ENCODE measurements at regions not wholly inside any gene's neighbourhood (a gene's known extent, or its start where the extent isn't known, plus 50 kb on each side); places are given as distances from the start of the nearest gene placed in this dataset.

- ChIA-PET POLR2A (no interaction called here), CTCF (no interaction called here)
- no peak for DNase-seq (ENCODE audit: extremely low spot score)
- TF ChIP-seq TARDBP (IDR thresholded peaks at IDR 0.05) = no peak
- TF ChIP-seq ELF4 (IDR thresholded peaks at IDR 0.05) = no peak
These were observed 644.8 kb downstream of the HACE1 start for GRCh38 chr6:104214901-104215300.

- POLR2A ChIA-PET = no interaction called here
- CTCF ChIA-PET = no interaction called here
- DNase-seq (ENCODE audit: extremely low spot score) = no peak
- TF ChIP-seq L3MBTL2 (conservative IDR thresholded peaks at IDR 0.05) (no peak), SP1 (IDR thresholded peaks at IDR 0.05) (no peak), FOXK2 (IDR thresholded peaks at IDR 0.05) (no peak), PKNOX1 (IDR thresholded peaks at IDR 0.05) (no peak; the same call in 1 of the 2 replicates), CTBP1 (IDR thresholded peaks at IDR 0.05; ENCODE audit: borderline replicate concordance) (no peak), LEF1 (IDR thresholded peaks at IDR 0.05; ENCODE audit: borderline replicate concordance) (no peak), ARNT (IDR thresholded peaks at IDR 0.05) (no peak), HDGF (IDR thresholded peaks at IDR 0.05; ENCODE audit: borderline replicate concordance) (no peak), NFRKB (IDR thresholded peaks at IDR 0.05) (no peak), BHLHE40 (IDR thresholded peaks at IDR 0.05; ENCODE audit: borderline replicate concordance) (no peak), TARDBP (IDR thresholded peaks at IDR 0.05) (no peak), FOXA1 (IDR thresholded peaks at IDR 0.05) (no peak), SUZ12 (IDR thresholded peaks at IDR 0.05) (no peak)
These were observed 646.6 kb downstream of the HACE1 start for GRCh38 chr6:104212977-104213668.

- ChIA-PET POLR2A (no interaction called here), CTCF (no interaction called here)
- no peak for DNase-seq (ENCODE audit: extremely low spot score)
- TF ChIP-seq HDGF (IDR thresholded peaks at IDR 0.05; ENCODE audit: borderline replicate concordance) = no peak
- TF ChIP-seq LEF1 (IDR thresholded peaks at IDR 0.05; ENCODE audit: borderline replicate concordance) = no peak
- TF ChIP-seq CTBP1 (IDR thresholded peaks at IDR 0.05; ENCODE audit: borderline replicate concordance) = no peak
- no peak for TF ChIP-seq FOXA1 (IDR thresholded peaks at IDR 0.05)
- no peak for TF ChIP-seq FOXK2 (IDR thresholded peaks at IDR 0.05)
- no peak for TF ChIP-seq BHLHE40 (IDR thresholded peaks at IDR 0.05; ENCODE audit: borderline replicate concordance)
- no peak for TF ChIP-seq TARDBP (IDR thresholded peaks at IDR 0.05)
- no peak for TF ChIP-seq PKNOX1 (IDR thresholded peaks at IDR 0.05)
- TF ChIP-seq ZNF384 (IDR thresholded peaks at IDR 0.05) = no peak
- TF ChIP-seq SP1 (IDR thresholded peaks at IDR 0.05) = no peak
- no peak for TF ChIP-seq SUZ12 (IDR thresholded peaks at IDR 0.05)
- no peak for TF ChIP-seq ELF4 (IDR thresholded peaks at IDR 0.05)
- no peak for TF ChIP-seq NFRKB (IDR thresholded peaks at IDR 0.05)
- no peak for TF ChIP-seq FOXM1 (IDR thresholded peaks at IDR 0.05; ENCODE audit: borderline replicate concordance)
- no peak for TF ChIP-seq ARNT (IDR thresholded peaks at IDR 0.05)
- TF ChIP-seq L3MBTL2 (conservative IDR thresholded peaks at IDR 0.05) = no peak
These were observed 652.1 kb downstream of the HACE1 start for GRCh38 chr6:104207635-104208034.

- no peak for DNase-seq (ENCODE audit: extremely low spot score)
- POLR2A ChIA-PET = no interaction called here
- CTCF ChIA-PET = no interaction called here
- TF ChIP-seq SUZ12 (IDR thresholded peaks at IDR 0.05) (no peak), LEF1 (IDR thresholded peaks at IDR 0.05; ENCODE audit: borderline replicate concordance) (no peak), TARDBP (IDR thresholded peaks at IDR 0.05) (no peak), ELF4 (IDR thresholded peaks at IDR 0.05) (no peak), NFRKB (IDR thresholded peaks at IDR 0.05) (no peak), SP1 (IDR thresholded peaks at IDR 0.05) (no peak), BHLHE40 (IDR thresholded peaks at IDR 0.05; ENCODE audit: borderline replicate concordance) (no peak)
These were observed 658.2 kb downstream of the HACE1 start for GRCh38 chr6:104201557-104201956.

GRCh38 chr6:104187616-104188015 lies 672.1 kb downstream of the HACE1 start:
- ChIA-PET CTCF (no interaction called here), POLR2A (interaction anchor here (0.6 kb wide), 1 partner anchor 280 kb away, joined by 3 read pairs; no protein-coding TSS in a partner anchor)
- no peak for TF ChIP-seq TARDBP (IDR thresholded peaks at IDR 0.05)
- DNase-seq (ENCODE audit: extremely low spot score) = no peak

GRCh38 chr6:104186831-104187230 lies 672.9 kb downstream of the HACE1 start:
- ChIA-PET CTCF (no interaction called here), POLR2A (no interaction called here)
- TF ChIP-seq ELF4 (IDR thresholded peaks at IDR 0.05) = no peak
- TF ChIP-seq PKNOX1 (IDR thresholded peaks at IDR 0.05) = no peak
- TF ChIP-seq FOXK2 (IDR thresholded peaks at IDR 0.05) = no peak
- TF ChIP-seq BHLHE40 (IDR thresholded peaks at IDR 0.05; ENCODE audit: borderline replicate concordance) = no peak
- TF ChIP-seq FOXA1 (IDR thresholded peaks at IDR 0.05) = no peak
- TF ChIP-seq LEF1 (IDR thresholded peaks at IDR 0.05; ENCODE audit: borderline replicate concordance) = no peak
- no peak for TF ChIP-seq SP1 (IDR thresholded peaks at IDR 0.05)
- no peak for TF ChIP-seq TARDBP (IDR thresholded peaks at IDR 0.05)
- no peak for TF ChIP-seq NFRKB (IDR thresholded peaks at IDR 0.05)
- no peak for TF ChIP-seq CTBP1 (IDR thresholded peaks at IDR 0.05; ENCODE audit: borderline replicate concordance)
- TF ChIP-seq ZNF384 (IDR thresholded peaks at IDR 0.05) = no peak
- no peak for TF ChIP-seq FOXM1 (IDR thresholded peaks at IDR 0.05; ENCODE audit: borderline replicate concordance)
- TF ChIP-seq ARNT (IDR thresholded peaks at IDR 0.05) = no peak
- TF ChIP-seq L3MBTL2 (conservative IDR thresholded peaks at IDR 0.05) = no peak
- DNase-seq (ENCODE audit: extremely low spot score) = no peak
